GM18858 (cell line): ENCODE measurements at regions not wholly inside any gene's neighbourhood (a gene's known extent, or its start where the extent isn't known, plus 50 kb on each side); places are given as distances from the start of the nearest gene placed in this dataset.

ENCODE experiments used
- ATAC-seq: cut with Tn5 transposase; IDR thresholded peaks from one replicate; pipeline ENCODE4 v1.9.1; 2021; ENCODE audit not compliant: unreplicated experiment

GRCh38 chr16:72419638-72420037, 247.7 kb upstream of the PMFBP1 start:
- ATAC-seq: no peak

- ATAC-seq: no peak
Observed at GRCh38 chr16:72415379-72415778, 243.4 kb upstream of the PMFBP1 start.

- no peak for ATAC-seq
Observed at GRCh38 chr16:72410492-72410891, 238.5 kb upstream of the PMFBP1 start.

GRCh38 chr16:72409423-72409822, 237.5 kb upstream of the PMFBP1 start:
- ATAC-seq: no peak

GRCh38 chr16:72406390-72406789, 234.4 kb upstream of the PMFBP1 start:
- no peak for ATAC-seq

GRCh38 chr16:72404299-72404698, 232.3 kb upstream of the PMFBP1 start:
- ATAC-seq: no peak

GRCh38 chr16:72401084-72401361, 229.1 kb upstream of the PMFBP1 start:
- no peak for ATAC-seq

GRCh38 chr16:72400257-72401083, 228.5 kb upstream of the PMFBP1 start:
- peak; percentile 66 for ATAC-seq

- no peak for ATAC-seq
Observed at GRCh38 chr16:72399811-72400210, 227.9 kb upstream of the PMFBP1 start.

- no peak for ATAC-seq
Observed at GRCh38 chr16:72397876-72398275, 225.9 kb upstream of the PMFBP1 start.

- ATAC-seq: no peak
Observed at GRCh38 chr16:72394526-72394925, 222.6 kb upstream of the PMFBP1 start.

GRCh38 chr16:72389791-72390190, 217.8 kb upstream of the PMFBP1 start:
- ATAC-seq: no peak

GRCh38 chr16:72388007-72388406, 216.1 kb upstream of the PMFBP1 start:
- ATAC-seq: no peak

GRCh38 chr16:72384651-72385050, 212.7 kb upstream of the PMFBP1 start:
- no peak for ATAC-seq

- ATAC-seq: no peak
Observed at GRCh38 chr16:72380283-72380682, 208.3 kb upstream of the PMFBP1 start.

- no peak for ATAC-seq
Observed at GRCh38 chr16:72373201-72373600, 201.2 kb upstream of the PMFBP1 start.

GRCh38 chr16:72372087-72373045, 200.4 kb upstream of the PMFBP1 start:
- no peak for ATAC-seq

GRCh38 chr16:72371307-72372086, 199.5 kb upstream of the PMFBP1 start:
- ATAC-seq: no peak

GRCh38 chr16:72369274-72369673, 197.3 kb upstream of the PMFBP1 start:
- no peak for ATAC-seq

GRCh38 chr16:72367851-72368250, 195.9 kb upstream of the PMFBP1 start:
- ATAC-seq: no peak

GRCh38 chr16:72362973-72363372, 191.0 kb upstream of the PMFBP1 start:
- no peak for ATAC-seq
